Ramos (cell line): ENCODE measurements at regions not wholly inside any gene's neighbourhood (a gene's known extent, or its start where the extent isn't known, plus 50 kb on each side); places are given as distances from the start of the nearest gene placed in this dataset.
"Not testable (repeated sequence)": the region's sequence is repeated elsewhere in the genome, so short reads cannot be mapped to it uniquely, and the experiment has no call there.

Source experiments
- in situ Hi-C: fragments of 300-500 bp; cut with MboI; formaldehyde crosslinking; loops from one replicate; pipeline ENCODE4 v1.14.3; 2022; ENCODE audit warnings: low sequenced_read_pairs; ENCODE audit not compliant: unreplicated experiment

DNA sequence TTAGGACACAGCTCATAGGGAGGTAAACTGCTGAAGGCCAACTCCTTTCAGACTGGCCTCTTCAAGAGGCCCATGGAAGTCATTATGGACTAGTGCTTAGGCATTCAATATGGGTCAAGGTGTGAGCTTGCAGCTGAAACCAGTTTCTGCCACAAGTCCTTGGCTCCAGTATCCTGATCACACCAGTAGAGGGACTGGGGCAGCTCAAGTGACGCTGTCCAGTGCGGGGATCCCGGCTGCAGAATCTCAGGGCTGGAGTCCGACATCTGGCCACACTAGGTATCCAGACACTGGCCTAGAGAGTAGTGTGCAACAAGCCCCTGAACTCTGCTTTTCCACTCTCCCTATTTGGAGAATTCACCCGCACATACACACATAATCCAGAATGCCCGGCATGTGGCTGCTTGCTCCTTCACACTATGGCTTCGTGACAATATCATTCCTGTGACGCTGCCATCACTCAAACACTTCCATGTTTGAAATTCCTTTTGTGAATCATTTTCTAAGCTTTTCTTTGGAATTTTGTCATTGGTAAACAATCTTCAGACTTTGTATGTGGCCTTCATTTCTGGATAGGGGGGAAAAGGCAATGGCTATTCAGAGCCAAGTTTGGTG, 425.1 kb downstream of the EFNB2 start:
- in situ Hi-C loops = no loop called here

DNA sequence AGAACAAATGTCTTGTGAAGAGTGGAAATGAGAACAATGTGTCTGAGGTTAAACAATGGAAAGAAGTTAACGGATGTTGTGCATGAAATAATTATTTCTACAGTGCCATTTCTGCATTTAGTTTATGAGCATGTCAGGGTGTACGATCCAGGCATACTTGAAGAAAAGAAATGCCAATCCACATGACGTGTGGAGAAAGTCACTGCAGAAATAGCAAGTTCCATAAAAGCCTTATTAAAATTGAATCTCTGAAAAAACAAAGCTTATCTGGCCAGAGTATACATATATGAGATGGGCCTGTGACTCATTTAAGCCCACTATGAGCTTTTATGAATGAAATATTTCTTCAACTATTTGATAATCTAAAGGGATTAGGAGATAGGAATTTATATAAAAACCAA, 426.1 kb downstream of the EFNB2 start:
- in situ Hi-C loops = no loop called here

DNA sequence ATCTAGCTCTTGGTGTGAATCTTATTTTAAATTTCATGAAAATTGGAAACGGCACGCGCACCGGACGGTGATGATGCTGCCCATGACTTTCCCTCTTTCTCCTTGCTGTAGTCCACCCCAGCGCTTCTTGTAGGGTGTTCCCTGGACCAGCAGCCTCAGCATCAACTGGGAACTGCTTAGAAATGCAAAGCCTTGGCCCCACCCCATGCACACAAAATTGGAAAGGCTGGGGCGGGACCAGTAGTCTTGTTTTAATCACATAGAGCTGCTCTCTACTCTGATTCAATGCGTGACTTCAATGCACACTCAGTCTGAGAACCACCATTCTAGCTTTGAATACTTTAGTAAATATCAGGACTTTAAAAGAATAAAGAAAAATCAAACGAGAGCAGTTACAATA, 427.1 kb downstream of the EFNB2 start:
- in situ Hi-C loops = no loop called here

DNA sequence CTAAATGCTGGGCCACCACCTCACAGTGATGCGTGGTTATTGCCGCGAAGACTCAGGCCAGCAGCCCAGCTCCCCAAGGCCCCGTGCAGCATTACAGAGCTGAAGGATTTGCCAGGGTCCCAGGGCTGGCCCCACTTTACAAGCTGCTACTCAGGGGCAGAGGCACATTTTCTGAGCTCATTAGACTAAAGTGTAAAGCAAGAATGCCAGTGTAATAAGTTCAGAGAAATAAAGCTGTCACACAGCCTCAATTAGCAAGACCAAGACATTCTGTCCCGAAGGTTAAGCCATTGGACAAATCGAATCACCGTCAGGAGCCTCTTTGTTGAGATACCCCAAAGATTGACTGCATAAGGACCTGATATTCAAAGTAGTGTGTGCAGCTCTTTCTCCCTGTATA, 428.4 kb downstream of the EFNB2 start:
- in situ Hi-C loops = no loop called here

DNA sequence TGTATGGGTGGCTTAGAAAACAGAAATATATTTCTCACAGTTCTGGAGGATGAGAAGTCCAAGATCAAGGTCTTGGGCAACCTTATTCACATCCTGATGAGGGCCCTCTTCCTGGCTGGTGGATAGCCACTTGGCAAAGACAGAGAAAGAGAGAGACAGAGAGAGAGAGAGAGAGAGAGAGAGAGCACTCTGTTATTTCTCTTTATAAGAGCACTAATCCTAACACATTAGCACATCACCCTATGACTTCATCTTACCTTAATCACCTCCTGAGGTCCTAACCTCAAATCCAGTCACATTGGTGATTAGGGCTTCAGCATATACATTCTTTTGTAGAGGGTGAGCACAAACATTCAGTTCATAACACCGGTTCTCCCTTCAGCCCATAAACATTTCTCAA, 430.3 kb downstream of the EFNB2 start:
- in situ Hi-C loops = no loop called here

DNA sequence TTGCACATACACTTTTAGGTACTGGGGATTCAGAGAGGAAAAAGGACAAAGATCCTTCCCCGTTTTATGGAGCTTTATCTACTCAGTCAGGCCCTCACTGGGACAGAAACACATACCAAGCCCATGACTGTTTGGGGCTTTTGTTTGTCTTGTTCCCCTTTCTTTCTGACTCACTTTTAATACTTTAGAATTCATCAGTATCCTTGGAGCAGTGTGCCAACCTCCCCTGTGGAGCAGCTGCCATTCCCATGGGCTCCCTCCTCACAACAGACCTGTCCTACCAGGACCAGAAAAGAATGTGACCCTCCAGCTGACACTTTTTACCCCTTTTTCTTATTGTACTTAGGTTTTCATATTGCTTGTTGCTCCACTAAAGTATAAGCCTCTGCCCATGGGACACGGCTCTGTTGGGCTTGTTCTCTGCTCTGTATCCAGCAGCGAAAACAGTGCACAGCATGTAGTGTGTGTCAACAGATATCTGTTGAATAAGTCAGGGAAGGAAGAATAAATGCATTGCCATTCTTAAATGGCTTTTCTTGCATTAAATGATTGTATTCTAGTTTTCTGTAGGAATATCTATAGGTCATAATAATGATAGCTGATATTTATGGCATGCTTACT, 431.1 kb downstream of the EFNB2 start:
- in situ Hi-C loops = no loop called here

DNA sequence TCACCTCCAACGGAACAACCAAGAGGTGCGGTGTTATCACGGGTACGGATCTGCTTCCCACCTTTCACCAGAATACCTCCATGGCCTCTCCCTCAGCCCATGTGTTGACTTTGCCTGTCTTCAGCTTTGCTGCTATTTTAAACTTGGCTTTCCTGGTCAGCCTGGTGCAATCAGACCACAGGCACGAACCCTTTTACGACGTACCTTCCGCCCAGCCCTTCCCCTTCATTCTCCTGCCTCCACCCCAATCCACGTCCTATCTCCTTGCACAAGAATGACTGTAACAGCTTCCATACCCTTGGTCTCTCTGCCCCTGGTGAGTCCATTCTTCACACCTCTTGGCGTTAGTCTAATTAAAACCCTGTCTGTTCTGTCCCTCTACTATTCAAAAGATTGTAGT, 431.7 kb downstream of the EFNB2 start:
- in situ Hi-C loops = no loop called here

DNA sequence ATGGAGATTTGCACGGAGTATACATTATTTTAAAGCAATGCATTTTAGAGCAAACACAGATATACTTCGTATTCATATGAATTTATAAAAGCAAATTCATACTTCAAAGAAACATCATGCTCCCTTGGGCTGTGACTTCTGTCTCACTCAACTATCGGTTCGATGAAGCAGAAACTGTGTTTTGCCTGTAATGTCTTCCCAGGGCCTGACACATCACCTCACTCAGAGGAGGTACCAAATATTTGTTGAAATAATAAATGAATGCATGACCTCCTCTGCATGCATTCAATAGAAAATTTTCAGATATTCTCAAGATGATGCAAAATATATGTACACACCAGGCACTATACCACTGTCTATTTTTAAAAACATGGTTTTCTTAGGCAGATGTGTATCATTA, 432.7 kb downstream of the EFNB2 start:
- in situ Hi-C loops = no loop called here

DNA sequence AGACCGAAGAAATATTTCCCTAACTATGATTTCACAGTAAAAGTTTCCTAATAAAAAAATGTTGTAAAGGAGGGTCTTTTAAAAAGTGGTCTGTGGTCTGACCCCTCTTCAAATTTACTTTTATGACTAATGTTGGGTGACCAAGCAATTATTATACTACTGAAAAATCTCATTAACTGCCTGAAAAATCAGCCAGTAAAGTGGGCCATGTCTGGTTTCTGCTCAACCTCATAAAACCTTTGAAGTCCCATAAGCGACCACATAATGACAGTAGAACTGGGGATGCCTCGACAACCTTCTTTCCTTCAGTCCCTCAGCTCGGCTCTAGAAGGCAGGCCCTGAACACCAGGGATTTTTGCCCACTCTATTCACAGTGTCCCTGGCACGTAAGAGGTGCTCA, 434.3 kb downstream of the EFNB2 start:
- in situ Hi-C loops = no loop called here

DNA sequence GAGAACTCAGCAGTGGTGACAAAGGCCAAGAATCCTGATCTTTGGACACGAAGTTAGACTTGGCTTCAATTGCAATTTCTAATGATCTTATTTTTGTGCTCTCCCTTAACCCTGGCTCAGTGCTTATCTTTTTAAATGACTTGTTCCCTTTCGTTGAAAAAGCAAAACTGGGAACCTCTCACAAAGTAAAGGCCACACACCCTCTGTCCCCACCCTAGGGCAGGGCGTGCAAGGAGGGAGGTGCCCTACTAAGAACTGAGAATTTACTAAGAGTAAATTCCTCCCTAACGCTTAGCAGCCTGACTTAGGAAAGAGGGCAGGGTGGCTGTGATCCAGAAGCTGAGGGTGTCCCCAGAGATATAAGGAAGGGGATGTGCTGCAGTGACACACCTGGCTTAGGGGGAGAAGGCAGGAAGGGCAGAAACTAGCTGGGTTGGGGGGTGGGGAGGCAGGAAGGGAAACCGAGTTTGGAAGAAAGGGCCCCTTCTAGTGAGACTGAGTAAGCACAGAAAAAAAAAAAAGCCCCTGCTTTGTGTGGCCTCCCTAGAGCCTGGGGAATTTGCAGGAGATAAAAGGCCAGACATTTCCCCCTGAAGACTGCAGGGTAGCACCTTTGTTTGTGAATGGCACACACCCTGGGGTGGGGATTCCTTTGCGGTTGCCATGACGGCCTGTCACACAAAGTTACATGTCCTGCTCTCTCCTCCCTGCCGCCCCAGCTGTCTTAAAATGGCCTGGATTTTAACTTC, 435.1 kb downstream of the EFNB2 start:
- in situ Hi-C loops = no loop called here

DNA sequence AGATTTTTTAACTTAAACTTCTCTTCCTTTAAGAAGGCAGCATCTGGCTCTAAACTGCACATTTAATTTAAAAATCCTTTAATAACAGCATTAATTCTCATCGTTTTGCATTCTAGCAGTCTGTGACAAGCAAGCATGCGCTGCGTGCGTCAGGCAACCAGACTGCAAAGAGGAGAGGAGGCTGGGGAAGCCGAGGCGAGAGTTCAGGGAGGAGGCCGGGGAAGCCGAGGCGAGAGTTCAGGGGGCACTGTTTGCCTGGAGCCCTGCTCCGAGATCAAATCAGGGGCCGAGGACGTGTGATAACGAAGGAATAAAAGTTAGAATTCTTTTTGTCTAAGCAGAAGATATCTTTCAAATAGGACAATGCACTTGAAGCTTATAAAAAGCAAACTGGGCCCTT, 435.7 kb downstream of the EFNB2 start:
- in situ Hi-C loops = no loop called here

DNA sequence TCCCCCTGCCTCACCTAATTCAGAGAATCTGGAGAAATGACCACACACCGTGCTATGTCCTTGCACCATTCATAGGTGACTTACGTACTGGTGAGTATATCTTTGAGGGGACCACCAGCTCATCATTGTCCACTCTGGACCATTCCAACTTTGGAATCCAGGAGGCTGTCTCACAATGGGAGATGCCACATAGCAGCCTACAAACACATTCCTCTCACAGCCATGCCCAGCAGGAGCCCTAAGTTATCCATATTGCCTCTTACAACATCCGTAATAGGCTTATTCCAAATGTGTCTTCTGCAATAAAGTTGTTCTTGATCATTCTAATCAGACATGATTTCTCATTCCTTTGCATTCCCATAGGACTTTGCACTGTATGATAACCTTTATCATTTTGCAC, 436.7 kb downstream of the EFNB2 start:
- in situ Hi-C loops = no loop called here

DNA sequence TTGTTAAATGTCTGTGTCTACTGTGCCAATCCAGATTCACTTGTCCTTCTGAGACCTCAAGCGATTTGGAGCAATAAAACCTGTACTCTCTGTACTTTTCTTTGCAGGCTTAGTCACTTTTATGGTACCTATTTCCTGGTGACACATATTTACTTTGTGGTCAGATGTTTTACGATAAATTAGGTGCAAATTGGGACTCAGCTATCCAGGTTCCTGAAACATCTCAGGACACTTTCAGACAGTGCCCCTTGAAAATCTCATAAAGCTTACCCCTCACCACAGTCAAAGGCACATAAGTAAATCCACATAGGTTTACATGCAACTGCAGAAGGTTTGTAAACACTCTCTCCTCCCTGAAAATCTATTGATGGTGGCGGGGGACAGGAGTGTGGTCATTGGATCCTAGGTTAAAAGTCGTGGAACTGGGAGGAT, 438.8 kb downstream of the EFNB2 start:
- in situ Hi-C loops = no loop called here

DNA sequence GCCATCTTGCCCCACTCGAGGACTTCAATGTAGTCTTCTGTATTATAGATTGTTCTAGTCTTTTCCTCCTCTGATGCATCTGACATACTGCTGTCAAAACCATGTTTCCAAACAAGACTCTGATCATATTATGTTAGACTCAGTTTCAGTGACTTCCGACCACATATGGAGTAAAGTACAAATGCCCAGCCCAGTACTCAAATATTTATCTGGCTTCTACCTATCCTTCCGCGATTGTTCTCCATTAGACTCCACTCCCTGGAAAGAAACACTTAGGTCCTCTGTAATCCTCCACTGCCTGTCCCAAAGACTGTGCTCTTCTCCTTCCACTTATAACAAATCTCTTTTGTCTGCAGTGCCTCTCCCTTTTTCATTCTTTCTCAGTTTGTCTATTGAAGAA, 439.5 kb downstream of the EFNB2 start:
- in situ Hi-C loops = no loop called here

DNA sequence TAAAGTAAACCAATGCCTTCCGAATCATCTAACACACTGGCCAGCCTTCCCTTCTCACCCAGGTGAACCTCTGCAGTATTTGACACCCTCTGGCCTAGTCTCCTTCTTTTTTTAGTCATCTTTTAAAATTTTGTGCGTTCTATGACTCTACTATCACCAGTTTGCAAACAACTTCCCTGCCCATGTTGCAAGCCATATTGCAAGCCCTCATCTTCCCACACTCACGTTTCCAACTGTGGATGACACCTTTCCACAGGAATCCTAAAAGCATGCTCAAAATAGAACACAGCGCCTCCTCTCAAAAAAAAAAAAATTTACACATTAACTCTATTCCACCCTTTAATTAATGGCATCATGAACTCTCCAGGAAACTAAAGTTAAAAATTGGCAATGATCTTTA, 440.1 kb downstream of the EFNB2 start:
- in situ Hi-C loops = no loop called here

DNA sequence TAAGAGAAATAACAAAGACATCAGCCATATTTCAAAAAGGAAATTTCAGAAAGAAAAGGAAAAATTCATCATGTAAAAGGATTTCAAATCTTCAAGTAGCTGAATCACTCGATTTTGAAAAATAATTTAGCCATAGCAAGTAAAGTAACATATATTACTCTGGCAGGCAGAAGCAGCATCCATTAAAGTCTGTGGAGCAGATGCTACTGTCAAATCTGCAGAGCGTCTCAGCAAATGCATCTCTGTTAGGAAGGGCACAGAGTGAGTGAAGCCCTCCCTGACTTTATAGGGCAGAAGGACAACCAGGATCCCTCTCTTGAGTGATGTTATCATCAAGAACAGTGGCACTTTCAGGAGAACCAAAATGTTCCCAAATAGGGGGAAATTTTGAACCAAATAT, 445.5 kb downstream of the EFNB2 start:
- in situ Hi-C loops = no loop called here

DNA sequence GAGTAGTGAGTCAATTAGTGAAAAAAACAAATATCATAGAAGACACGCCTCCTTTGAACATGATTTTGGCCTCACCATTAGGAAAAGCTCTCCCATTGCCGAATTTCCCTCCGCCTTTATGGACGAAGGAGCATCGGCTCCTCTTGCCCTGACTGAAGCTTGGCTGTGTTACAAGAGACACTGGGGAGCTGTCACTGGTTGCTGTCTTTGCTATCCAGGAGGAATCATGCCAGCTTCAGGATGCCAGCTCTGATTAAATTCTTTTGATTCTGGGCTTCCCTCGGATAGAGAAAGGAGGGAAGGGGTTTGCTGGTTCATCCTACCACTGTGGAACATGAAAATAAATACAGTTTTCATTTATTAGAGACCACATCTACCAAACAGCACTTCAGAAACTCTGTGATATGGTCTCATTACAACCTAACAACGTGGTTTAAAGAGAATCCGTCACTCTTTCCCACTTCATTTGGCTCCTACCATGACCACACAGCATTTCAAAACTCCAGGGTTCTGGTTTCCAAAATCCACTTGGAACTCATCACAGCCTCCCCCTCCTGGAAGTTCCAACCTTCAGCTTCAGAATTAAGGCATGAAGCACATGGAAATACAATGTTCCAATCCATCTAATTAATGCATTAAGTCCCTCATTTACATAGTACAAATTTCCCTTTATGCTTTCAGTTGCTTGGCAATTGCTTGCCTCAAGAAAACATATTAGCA, 446.0 kb downstream of the EFNB2 start:
- in situ Hi-C loops = no loop called here

DNA sequence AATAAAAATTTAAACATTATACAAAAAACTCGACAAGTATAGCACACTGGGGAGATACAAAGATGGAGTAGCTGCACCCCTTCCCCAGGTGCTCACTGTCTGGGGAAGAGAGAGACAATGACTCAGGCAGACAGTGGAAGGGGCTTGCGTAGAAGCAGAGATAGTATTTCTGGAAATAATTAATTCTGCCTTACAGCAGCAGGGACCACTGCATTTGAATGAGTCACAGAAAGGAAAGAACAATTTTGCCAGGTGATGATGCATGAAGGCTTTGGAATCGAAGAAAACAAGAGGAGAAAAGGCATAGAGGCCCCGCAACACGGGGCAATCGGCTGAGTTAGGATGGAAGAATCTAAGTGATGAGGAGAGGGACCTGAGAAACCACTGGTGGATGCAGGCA, 447.4 kb downstream of the EFNB2 start:
- in situ Hi-C loops = no loop called here

DNA sequence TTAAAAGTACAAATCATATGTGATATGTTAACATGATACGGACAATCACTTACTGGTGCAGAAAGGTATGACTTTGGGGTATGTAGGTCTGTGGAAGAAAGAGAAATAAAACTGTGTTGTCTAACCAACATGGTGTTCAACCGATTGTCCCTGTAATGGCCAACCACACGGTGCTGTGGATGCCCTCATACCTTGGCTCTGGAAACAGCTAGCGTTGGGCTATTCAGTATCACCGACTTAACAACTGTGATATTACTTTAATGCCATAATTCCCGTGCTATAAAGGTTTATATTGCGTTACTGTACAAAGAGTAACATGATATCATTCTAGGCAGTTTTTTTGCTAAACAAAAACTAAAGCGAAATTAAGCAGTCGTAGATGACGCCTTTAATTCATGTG, 448.3 kb downstream of the EFNB2 start:
- in situ Hi-C loops = no loop called here

DNA sequence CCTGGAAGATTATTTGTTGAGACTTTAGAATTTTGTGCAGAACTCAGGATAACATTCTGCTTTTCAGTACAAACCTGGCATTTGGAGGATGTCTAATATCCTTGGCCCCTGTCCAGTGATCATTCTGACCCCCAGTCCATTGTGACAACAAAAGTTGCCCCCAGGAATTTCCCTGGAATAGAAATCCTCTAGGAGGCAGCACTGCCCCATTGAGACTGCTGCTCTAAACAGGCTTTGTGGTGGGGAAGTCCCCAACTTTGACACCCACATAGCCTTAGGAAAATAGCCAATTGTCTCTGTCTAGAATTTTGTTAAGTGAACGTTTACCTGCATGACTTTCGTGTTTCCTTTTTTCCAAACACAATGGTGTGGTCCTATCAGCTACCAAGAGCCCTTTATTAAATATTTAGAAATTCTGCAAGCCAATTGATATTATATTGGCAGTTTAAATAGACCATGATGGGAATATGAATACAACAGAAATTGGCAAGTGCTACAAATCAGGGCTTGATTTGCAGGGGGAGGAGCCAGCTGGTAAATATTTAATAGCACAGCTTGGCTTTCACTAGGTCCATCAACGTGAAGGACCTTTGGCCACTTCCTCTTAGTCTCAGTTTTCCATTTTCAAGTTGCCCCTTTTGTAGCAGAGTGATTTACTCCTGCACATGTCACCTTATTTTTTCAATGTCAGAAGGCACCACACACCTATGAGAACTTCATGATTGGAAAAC, 451.7 kb downstream of the EFNB2 start:
- in situ Hi-C loops = no loop called here

DNA sequence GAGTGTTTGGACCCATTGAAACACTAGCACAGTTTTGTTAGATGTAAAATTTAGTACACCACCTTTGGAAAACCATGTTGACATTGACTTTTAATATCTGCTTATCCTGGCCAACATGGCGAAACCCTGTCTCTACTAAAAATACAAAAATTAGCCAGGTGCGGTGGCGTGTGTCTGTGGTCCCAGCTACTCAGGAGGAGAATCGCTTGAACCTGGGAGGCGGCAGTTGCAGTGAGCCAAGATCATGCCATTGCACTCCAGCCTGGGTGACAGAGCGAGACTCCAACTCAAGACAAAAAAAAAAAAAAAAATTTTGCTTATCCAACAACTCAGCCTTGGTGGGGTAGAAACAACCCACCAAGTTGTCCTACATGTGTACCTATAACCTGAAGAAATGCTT, 454.2 kb downstream of the EFNB2 start:
- in situ Hi-C loops = not testable (repeated sequence)
